Gastroesophageal sphincter (tissue), 4 donors: ENCODE measurements at regions not wholly inside any gene's neighbourhood (a gene's known extent, or its start where the extent isn't known, plus 50 kb on each side); places are given as distances from the start of the nearest gene placed in this dataset.

Experiments
- ATAC-seq: fragments of 150-250 bp; one replicate; pipeline ENCODE4 v1.9.1; 2016; ENCODE audit warnings: mild to moderate bottlenecking, moderate library complexity
- H3K27ac ChIP-seq, 4 donors: fragments of 200-600 bp; sonication (generic) in 3 of 4; 1 replicate in 3 of 4; 2 replicates in 1 of 4; pipeline ENCODE4 v1.5.1; 2016 to 2019
- H3K27me3 ChIP-seq: fragments of 200-600 bp; sonication (generic); one replicate; pipeline ENCODE4 v1.5.1; 2019
- H3K36me3 ChIP-seq, 2 donors: fragments of 200-600 bp; sonication (generic); one replicate each; pipeline ENCODE4 v1.5.1; 2019; ENCODE audit warnings: control low read depth in 1 of 2
- H3K4me1 ChIP-seq, 3 donors: fragments of 200-600 bp; sonication (generic); 1 replicate in 2 of 3; 2 replicates in 1 of 3; pipeline ENCODE4 v1.5.1; 2016 to 2019; ENCODE audit warnings: control low read depth in 2 of 3
- H3K4me3 ChIP-seq, 2 donors: fragments of 200-600 bp; sonication (generic); one replicate each; pipeline ENCODE4 v1.5.1; 2019; ENCODE audit warnings: mild to moderate bottlenecking in 1 of 2, moderate library complexity in 1 of 2
- H3K9me3 ChIP-seq, 3 donors: fragments of 200-600 bp; sonication (generic); one replicate each; pipeline ENCODE4 v1.5.1; 2017 to 2019; ENCODE audit warnings: control low read depth in 2 of 3
- CTCF ChIP-seq, 4 experiments: fragments of 200-600 bp in 2 of 4; fragments of 450-650 bp in 2 of 4; sonication (generic) in 1 of 4; IDR thresholded peaks; one replicate each; pipeline ENCODE4 v1.5.1; 2017 to 2019; ENCODE audit warnings: antibody characterized with exemption in 4 of 4, mild to moderate bottlenecking in 2 of 4, moderate library complexity in 2 of 4
- EP300 ChIP-seq: sonication (generic); formaldehyde crosslinking; IDR thresholded peaks from one replicate; pipeline ENCODE4 v1.6.1; 2017; ENCODE audit warnings: antibody characterized with exemption, mild to moderate bottlenecking
- POLR2A ChIP-seq, 2 donors: fragments of 450-650 bp; IDR thresholded peaks; one replicate each; pipeline ENCODE4 v1.6.1; 2017; ENCODE audit warnings: antibody characterized with exemption in 2 of 2, mild to moderate bottlenecking in 2 of 2, moderate library complexity in 1 of 2
- POLR2AphosphoS5 ChIP-seq: sonication (generic); formaldehyde crosslinking; IDR thresholded peaks from one replicate; pipeline ENCODE4 v1.6.1; 2017; ENCODE audit warnings: antibody characterized with exemption
- WGBS, 2 donors: methylation state at CpG; one replicate each; pipeline ENCODE4 v1.1.5; 2018; ENCODE audit warnings: low coverage in 1 of 2; 5-methylcytosine and 5-hydroxymethylcytosine counted together

- ATAC-seq = no peak
- Histone ChIP-seq H3K4me3 (no peak overlapping the region), H3K27ac (no peak overlapping the region), H3K4me1 (no peaks in the 10 kb centered on the region), H3K27me3 (no peaks in the 10 kb centered on the region), H3K9me3 (no peaks in the 10 kb centered on the region), H3K36me3 (no peaks in the 10 kb centered on the region)
- TF ChIP-seq CTCF (IDR thresholded peaks at IDR 0.05) (no peak), EP300 (no peak), POLR2AphosphoS5 (no peak), POLR2A (IDR thresholded peaks at IDR 0.05) (no peak)
- WGBS, 2 donors = 42 to 65% methylated on average over 2 of the region's 2 CpGs
Measured at GRCh38 chr14:35231207-35231760, 60.9 kb upstream of the PSMA6 start.

GRCh38 chr14:35234012-35234805 is 58.0 kb upstream of the PSMA6 start:
- H3K27me3 ChIP-seq = no peaks in the 10 kb centered on the region
- no peak overlapping the region for H3K4me3 ChIP-seq
- H3K9me3 ChIP-seq = no peaks in the 10 kb centered on the region
- no peak overlapping the region for H3K27ac ChIP-seq
- ATAC-seq = no peak
- no peaks in the 10 kb centered on the region for H3K36me3 ChIP-seq
- H3K4me1 ChIP-seq = no peaks in the 10 kb centered on the region
- 47 to 78% methylated on average over 6 of the region's 6 CpGs for WGBS, 2 donors
- TF ChIP-seq CTCF (IDR thresholded peaks at IDR 0.05) (no peak), POLR2AphosphoS5 (no peak), EP300 (no peak), POLR2A (IDR thresholded peaks at IDR 0.05) (no peak)

- Histone ChIP-seq H3K4me1 (no peaks in the 10 kb centered on the region), H3K36me3 (no peaks in the 10 kb centered on the region), H3K27ac (no peak overlapping the region), H3K9me3 (no peaks in the 10 kb centered on the region), H3K4me3 (no peak overlapping the region), H3K27me3 (no peaks in the 10 kb centered on the region)
- 79 to 93% methylated on average over 1 to 3 of the region's 3 CpGs for WGBS, 2 donors
- no peak for ATAC-seq
- TF ChIP-seq POLR2A (IDR thresholded peaks at IDR 0.05) (no peak), EP300 (no peak), POLR2AphosphoS5 (no peak), CTCF (IDR thresholded peaks at IDR 0.05) (no peak)
Measured at GRCh38 chr14:35235840-35236239, 56.3 kb upstream of the PSMA6 start.

GRCh38 chr14:35236806-35237205 is 55.4 kb upstream of the PSMA6 start:
- ATAC-seq = no peak

More at GRCh38 chr14:35236806-35237205, 55.4 kb upstream of the PSMA6 start:
- H3K4me1 ChIP-seq = no peaks in the 10 kb centered on the region
- H3K36me3 ChIP-seq = no peaks in the 10 kb centered on the region
- TF ChIP-seq CTCF (IDR thresholded peaks at IDR 0.05) (no peak), POLR2AphosphoS5 (no peak), POLR2A (IDR thresholded peaks at IDR 0.05) (no peak), EP300 (no peak)
- no peak overlapping the region for H3K4me3 ChIP-seq
- no peak overlapping the region for H3K27ac ChIP-seq
- no peaks in the 10 kb centered on the region for H3K9me3 ChIP-seq
- no peaks in the 10 kb centered on the region for H3K27me3 ChIP-seq
- WGBS, 2 donors = 81 to 100% methylated on average over 1 to 2 of the region's 2 CpGs
